ENCODE measurements at regions not wholly inside any gene's neighbourhood (a gene's known extent, or its start where the extent isn't known, plus 50 kb on each side); places are given as distances from the start of the nearest gene placed in this dataset.
A peak's percentile ranks its signal among the peaks of the same experiment; 100 is the strongest.

GRCh38 chr9:73079326-73079725, 72.3 kb upstream of the ANXA1 start:
- Histone ChIP-seq H3K4me2 (no peak overlapping the region), H3K27ac (peak overlapping the region; percentile 21; the same call in 1 of the 2 replicates), H3K79me2 (ENCODE audit: low read depth) (no peaks in the 10 kb centered on the region), H2AFZ (no peak overlapping the region), H3K36me3 (ENCODE audit: low read depth) (no peaks in the 10 kb centered on the region), H3K27me3 (ENCODE audit: insufficient read depth, low read depth) (no peaks in the 10 kb centered on the region), H4K20me1 (ENCODE audit: insufficient read depth) (no peaks in the 10 kb centered on the region), H3K4me1 (replicated peaks; ENCODE audit: insufficient read depth) (peaks cover 25% of the 10 kb centered on the region), H3F3A (ENCODE audit: insufficient read depth, low read depth) (no peaks in the 10 kb centered on the region; the same call in none of the 2 replicates), H3K4me3 (no peak overlapping the region), H3K9me3 (ENCODE audit: insufficient read depth, low read depth) (0 out of 2 replicates have a peak, but pooled peaks cover 4% of the 10 kb centered on the region), H3K9me2 (ENCODE audit: insufficient read depth) (no peaks in the 10 kb centered on the region)
- intact Hi-C loops (cut with micrococcal nuclease; ENCODE audit: unreplicated experiment), result loop anchor here (1.0 to 10.0 kb wide), 6 partner anchors 41 to 1045 kb away; partner anchors contain the start of gene ANXA1
- DNase-seq, result peak; percentile 32 to 67
- ChIA-PET POLR2A (ENCODE audit: unreplicated experiment) (interaction anchor here (0.6 kb wide), 4 partner anchors 11 to 222 kb away, joined by 3 to 5 read pairs (median 3); no protein-coding TSS in a partner anchor), CTCF (interaction anchor here (0.7 to 1.2 kb wide), 6 partner anchors 28 to 1054 kb away, joined by 3 to 6 read pairs (median 4); no protein-coding TSS in a partner anchor)
- BruUV-seq (replicated peaks), result no TSS peak
- TF ChIP-seq CTCF (conservative IDR thresholded peaks at IDR 0.05), result peak; percentile 49
- no peak for TF ChIP-seq EZH2 (IDR thresholded peaks at IDR 0.05; ENCODE audit: low read depth)

- H2AFZ ChIP-seq, result peak overlapping the region; percentile 67; the same call in 1 of the 2 replicates
- 0 out of 2 replicates have a peak, but pooled peaks cover 4% of the 10 kb centered on the region for H3K9me3 ChIP-seq (ENCODE audit: insufficient read depth, low read depth)
- TF ChIP-seq CTCF (conservative IDR thresholded peaks at IDR 0.05) (no peak), EZH2 (IDR thresholded peaks at IDR 0.05; ENCODE audit: low read depth) (no peak)
- peak overlapping the region; percentile 42 for H3K27ac ChIP-seq
- no peak for DNase-seq
- no peaks in the 10 kb centered on the region for H3K9me2 ChIP-seq (ENCODE audit: insufficient read depth)
- intact Hi-C loops (cut with micrococcal nuclease; ENCODE audit: unreplicated experiment), result loop anchor here (2.0 to 10.0 kb wide), 4 partner anchors 39 to 1043 kb away; no protein-coding TSS in a partner anchor
- ChIA-PET POLR2A (ENCODE audit: unreplicated experiment) (interaction anchor here (0.6 kb wide), 1 partner anchor 798 kb away, joined by 3 read pairs; no protein-coding TSS in a partner anchor), CTCF (no interaction called here)
- H4K20me1 ChIP-seq (ENCODE audit: insufficient read depth), result no peaks in the 10 kb centered on the region
- no peak overlapping the region for H3K4me3 ChIP-seq
- peaks cover 31% of the 10 kb centered on the region for H3K4me1 ChIP-seq (replicated peaks; ENCODE audit: insufficient read depth)
- no TSS peak for BruUV-seq (replicated peaks)
- H3K27me3 ChIP-seq (ENCODE audit: insufficient read depth, low read depth), result no peaks in the 10 kb centered on the region
- H3K36me3 ChIP-seq (ENCODE audit: low read depth), result no peaks in the 10 kb centered on the region
- no peaks in the 10 kb centered on the region for H3K79me2 ChIP-seq (ENCODE audit: low read depth)
- H3F3A ChIP-seq (ENCODE audit: insufficient read depth, low read depth), result no peaks in the 10 kb centered on the region; the same call in none of the 2 replicates
- no peak overlapping the region for H3K4me2 ChIP-seq
These were observed 74.0 kb upstream of the ANXA1 start for GRCh38 chr9:73077625-73078030.

- POLR2A ChIA-PET (ENCODE audit: unreplicated experiment), result interaction anchor here (0.5 kb wide), 1 partner anchor 1572 kb away, joined by 4 read pairs; no protein-coding TSS in a partner anchor
- no peak overlapping the region for H3K27ac ChIP-seq
- TF ChIP-seq EZH2 (IDR thresholded peaks at IDR 0.05; ENCODE audit: low read depth), result no peak
- no peak for TF ChIP-seq CTCF (conservative IDR thresholded peaks at IDR 0.05)
- peaks cover 31% of the 10 kb centered on the region for H3K4me1 ChIP-seq (replicated peaks; ENCODE audit: insufficient read depth)
- no peaks in the 10 kb centered on the region for H4K20me1 ChIP-seq (ENCODE audit: insufficient read depth)
- H3K9me2 ChIP-seq (ENCODE audit: insufficient read depth), result no peaks in the 10 kb centered on the region
- no peak overlapping the region for H3K4me3 ChIP-seq
- H2AFZ ChIP-seq, result no peak overlapping the region
- BruUV-seq (replicated peaks), result no TSS peak
- no peaks in the 10 kb centered on the region for H3K27me3 ChIP-seq (ENCODE audit: insufficient read depth, low read depth)
- no peaks in the 10 kb centered on the region for H3K36me3 ChIP-seq (ENCODE audit: low read depth)
- no peak overlapping the region for H3K4me2 ChIP-seq
- intact Hi-C loops (cut with micrococcal nuclease; ENCODE audit: unreplicated experiment), result loop anchor here (10.0 kb wide), 2 partner anchors 102 to 1042 kb away; no protein-coding TSS in a partner anchor
- no peaks in the 10 kb centered on the region for H3K79me2 ChIP-seq (ENCODE audit: low read depth)
- CTCF ChIA-PET, result no interaction called here
- H3K9me3 ChIP-seq (ENCODE audit: insufficient read depth, low read depth), result 0 out of 2 replicates have a peak, but pooled peaks cover 4% of the 10 kb centered on the region
- no peak for DNase-seq
- H3F3A ChIP-seq (ENCODE audit: insufficient read depth, low read depth), result no peaks in the 10 kb centered on the region; the same call in none of the 2 replicates
These were observed 74.7 kb upstream of the ANXA1 start for GRCh38 chr9:73076970-73077369.
